ENCODE measurements at regions not wholly inside any gene's neighbourhood (a gene's known extent, or its start where the extent isn't known, plus 50 kb on each side); places are given as distances from the start of the nearest gene placed in this dataset.

DNA sequence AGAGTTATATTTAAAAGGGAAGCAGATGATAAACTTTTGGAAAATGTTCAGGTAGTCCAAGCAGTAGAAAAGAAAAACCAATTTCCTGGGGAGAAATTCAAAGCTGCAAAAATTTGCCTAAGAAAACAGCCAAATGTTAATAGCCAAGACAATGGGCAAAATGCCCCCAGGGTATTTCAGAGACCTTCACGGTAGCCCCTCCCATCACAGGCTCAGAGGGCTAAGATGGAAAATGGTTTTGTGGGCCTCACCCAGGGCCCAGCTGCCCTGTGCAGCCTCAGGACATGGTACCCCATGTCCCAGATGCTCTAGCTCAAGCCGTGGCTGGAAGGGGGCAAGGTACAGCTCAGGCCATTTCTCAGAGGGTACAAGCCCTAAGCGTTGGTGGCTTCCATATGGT is 391.0 kb downstream of the ZIC4 start:
- no peak for DNase-seq (ENCODE audit: low spot score)

DNA sequence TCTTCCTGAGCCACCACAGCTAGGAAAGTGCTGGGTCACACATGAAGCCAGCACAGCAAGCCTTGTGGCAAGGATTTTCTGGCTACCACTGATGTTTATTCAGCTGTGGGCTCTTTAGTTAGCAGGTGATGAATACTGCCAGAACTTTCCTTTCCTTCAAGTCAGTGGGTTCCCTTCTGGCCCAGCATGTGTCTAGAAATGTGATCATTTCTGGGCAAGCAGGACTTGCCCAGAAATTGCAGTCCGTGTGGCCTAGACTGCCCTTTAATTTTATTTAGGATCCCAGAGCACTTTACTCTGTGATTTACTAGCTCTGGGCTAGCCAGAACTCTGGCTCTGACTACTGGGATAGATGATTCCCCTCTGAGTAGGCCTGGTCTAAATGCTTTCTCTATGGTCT is 397.5 kb downstream of the ZIC4 start:
- DNase-seq (ENCODE audit: low spot score), result peak; percentile 55

DNA sequence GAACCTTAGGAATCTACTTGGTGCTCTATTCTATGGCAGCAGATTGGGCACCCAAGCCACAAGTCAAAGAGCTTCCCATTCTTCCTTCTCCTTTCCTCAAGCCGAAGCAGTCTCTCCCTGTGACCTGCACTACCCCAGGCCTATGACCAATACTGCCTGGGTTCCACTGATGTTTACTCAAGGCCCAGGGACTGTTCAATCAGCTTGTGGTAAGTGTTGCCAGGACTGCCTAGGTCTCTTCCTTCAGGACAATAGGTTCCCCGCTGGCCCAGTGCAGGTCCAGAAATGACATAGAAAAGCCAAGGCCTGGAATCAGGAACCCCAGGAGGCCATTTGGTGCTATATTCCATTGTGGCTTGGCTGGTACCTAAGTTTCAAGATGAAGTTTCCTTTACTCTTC is 397.9 kb downstream of the ZIC4 start:
- no peak for DNase-seq (ENCODE audit: low spot score)

DNA sequence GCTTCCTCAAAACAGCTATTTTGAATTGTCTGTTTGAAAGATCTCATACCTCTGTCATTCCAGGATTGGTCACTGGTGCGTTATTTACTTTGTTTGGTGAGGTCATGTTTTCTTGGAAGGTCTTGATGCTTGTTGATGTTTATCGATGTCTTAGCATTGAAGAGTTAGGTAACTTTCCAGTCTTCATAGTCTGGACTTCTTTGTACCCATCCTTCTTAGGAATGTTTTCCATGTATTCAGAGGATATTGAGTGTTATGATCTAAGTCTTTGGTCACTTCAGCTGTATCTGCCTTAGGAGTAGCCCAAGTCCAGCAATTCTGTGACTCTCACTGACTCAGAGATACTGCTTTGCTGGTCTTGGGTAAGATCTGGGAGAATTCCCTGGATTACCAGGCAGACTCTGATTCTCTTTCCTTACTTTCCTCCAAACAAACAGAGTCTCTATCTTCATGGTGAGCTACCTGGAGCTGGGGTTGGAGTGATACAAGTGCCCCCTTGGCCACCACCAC is 398.6 kb downstream of the ZIC4 start:
- peak; percentile 5 for DNase-seq (ENCODE audit: low spot score)

DNA sequence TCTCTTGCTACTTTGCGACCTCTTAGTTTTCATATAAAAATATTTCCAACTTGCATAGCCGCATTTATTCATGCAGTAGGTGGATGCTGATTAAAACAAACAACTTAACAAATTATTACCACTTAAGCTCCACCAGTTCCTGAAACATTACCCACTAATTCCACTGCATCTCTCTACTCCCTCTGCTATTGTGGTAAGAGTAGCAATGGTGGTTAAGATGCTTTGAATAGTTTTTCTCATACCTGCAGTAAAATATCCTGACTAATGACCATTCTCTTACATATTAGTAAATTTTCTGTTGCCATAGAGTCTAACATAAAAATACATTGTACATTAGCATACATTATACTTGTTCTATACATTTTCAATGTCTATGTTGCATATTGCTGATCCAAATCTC is 397.6 kb upstream of the PLSCR5 start:
- peak; percentile 24 for DNase-seq (ENCODE audit: low spot score)

DNA sequence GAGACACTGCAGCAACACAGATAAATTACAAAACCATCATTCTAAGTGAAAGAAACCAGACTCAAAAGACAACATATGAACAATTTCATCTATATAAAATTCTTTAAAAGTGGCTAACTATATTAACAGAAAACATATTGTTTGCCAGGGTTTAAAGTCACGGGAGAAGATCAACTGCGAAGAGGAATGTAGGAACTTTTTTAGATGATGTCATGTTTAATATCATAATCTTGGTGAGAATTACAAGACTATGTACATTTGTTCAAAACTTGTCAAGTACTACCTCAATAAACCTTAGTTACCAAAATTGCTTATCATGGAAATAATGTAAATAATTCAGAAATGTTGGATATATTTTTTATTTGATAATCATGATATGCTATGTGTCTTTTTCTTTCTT is 395.1 kb upstream of the PLSCR5 start:
- no peak for DNase-seq (ENCODE audit: low spot score)

DNA sequence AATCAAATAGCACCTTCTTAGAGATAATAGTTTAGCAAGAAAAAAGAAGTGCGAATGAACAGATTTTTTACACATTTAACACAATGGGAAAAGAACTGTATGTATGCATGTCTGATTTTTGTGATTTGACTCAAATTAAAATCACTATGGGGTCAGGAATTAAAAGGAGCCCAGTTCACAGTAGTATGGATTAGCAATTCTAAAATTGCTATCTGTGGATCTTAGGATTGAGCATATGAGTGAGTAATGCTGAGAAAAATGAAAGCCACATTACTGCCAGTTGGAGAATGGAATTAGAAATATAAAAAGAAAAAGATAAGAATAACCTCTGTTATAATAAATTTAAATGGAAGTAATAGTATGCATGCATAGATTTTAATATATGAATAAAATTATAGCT is 386.8 kb upstream of the PLSCR5 start:
- DNase-seq (ENCODE audit: low spot score), result no peak

DNA sequence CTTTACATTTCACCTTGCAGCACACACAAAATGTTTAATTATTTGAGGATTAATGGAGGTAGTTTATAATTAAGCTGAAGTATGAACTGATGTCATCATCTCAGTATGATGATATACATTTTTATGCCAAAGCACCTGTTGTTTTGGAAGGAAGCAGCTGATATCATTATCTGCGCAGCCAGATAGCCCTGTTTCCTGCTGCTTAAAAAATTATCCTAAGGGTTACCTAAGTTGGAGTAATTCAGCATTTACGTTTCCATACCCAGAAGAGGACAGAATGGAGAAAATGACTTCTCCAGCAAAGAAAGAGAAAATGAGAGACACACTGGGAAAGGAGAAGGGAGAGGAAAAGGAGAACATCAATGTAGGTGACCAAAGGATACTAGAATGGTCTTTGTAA is 370.3 kb upstream of the PLSCR5 start:
- no peak for DNase-seq (ENCODE audit: low spot score)

DNA sequence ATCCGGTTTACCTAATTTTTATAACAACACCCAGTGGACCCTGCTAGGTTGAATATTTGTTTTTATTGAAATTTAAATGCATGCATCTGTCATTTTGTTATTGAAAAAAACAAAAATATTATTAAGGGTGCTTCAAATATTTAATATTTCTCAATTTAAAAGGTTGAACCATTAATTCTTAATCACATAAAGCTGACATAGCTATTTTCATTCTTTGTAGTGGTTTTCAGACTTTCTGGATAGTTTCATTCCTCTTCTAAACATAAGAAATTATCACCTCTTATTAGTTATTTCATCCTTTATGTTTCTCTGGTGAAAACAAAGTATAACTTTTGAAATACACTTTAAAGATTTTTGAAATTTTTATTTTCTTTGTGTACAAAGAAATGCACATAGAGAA is 369.9 kb upstream of the PLSCR5 start:
- no peak for DNase-seq (ENCODE audit: low spot score)

DNA sequence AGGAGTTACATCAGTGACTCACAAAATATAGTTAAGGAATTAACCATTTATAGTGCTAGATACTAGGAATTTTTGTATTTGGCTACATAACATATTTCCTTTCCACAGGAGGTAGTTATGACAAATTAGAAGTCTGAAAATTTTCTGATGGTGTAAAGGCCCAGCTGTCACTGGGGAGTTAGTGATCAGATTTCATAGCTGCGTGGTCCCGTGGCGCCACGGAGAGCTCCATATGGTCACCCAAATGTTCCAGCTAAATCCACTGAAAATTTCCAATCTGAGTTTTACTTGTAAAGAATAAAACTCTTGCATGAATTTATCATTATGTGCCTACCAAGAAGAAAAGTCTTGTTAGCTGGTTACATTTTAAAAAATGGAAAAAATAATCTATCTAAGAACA is 368.9 kb upstream of the PLSCR5 start:
- DNase-seq (ENCODE audit: low spot score), result no peak

DNA sequence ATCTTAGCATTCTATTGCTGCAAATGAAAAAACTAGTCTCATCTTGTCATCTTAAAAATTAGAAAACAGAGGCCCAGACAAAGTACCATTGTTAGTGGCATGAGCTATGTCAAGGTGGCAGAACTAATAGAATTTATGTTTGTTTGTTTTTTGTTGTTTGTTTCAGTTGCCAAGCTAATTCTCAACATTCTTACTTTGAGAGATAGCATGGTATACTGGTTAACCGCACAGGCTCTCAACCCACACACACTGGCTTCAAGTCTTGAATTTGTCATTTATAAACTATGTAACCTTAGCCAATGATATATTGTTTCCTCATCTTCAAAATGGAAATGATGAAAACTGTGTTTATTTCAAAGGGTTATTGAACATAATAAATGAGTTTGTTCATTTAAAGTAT is 367.6 kb upstream of the PLSCR5 start:
- peak; percentile 64 for DNase-seq (ENCODE audit: low spot score)

DNA sequence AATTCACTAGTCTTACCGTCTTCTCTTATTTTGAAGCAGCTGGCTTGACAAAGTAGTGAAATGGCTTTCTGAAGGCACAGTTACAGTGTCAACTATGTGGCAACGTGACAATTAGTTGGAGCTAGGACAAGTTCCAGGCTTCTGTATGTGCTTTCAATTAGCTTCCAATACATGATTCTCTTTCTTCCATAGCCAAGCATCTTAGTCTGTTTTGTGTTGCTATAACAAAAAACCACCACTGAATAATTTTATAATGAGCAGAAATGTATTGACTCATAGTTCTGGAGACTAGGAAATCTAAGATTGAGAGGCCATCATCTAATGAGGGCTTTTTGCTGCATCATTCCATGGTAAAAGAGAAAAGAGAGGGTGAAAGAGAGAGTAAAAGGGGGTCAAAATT is 365.1 kb upstream of the PLSCR5 start:
- DNase-seq (ENCODE audit: low spot score), result peak; percentile 50

DNA sequence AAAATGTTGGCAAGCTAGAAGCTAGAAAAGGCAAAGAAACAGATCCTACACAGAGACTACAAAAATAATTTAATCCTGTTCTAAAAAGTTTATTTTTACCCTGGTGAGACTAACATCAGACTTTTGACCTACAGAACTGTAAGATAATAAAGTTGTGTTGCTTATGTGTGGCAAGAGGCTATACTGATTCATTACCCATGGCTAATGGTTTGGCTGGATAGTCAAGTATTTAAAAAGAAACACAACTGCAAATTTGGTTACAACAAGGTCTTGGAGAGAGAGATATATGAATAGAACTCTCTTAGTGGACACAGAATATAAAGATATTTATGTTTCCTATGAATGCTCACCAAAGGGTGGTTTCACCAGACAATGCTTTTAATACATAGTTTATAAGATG is 364.2 kb upstream of the PLSCR5 start:
- no peak for DNase-seq (ENCODE audit: low spot score)

DNA sequence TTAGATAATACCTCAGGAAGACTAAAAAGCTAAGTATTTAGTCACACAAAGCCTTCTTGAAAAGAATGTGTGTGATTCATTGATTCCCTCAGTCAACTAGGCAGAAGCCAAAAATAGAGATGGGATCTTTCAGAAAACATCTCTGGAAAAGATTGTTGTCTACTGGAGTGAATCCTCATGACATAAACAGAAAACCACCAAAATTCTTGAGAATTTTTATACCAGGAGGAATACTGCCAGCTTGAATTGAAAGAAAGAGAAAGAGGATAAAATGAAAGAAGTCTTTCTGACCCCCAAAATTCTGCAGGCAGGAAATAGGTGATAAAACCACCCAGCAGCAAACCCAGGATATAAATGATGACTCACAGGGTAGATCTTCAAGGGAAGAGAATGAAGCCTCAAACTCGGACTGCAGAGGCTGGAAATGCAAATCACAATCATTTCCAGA is 363.1 kb upstream of the PLSCR5 start:
- DNase-seq (ENCODE audit: low spot score), result peak; percentile 74

DNA sequence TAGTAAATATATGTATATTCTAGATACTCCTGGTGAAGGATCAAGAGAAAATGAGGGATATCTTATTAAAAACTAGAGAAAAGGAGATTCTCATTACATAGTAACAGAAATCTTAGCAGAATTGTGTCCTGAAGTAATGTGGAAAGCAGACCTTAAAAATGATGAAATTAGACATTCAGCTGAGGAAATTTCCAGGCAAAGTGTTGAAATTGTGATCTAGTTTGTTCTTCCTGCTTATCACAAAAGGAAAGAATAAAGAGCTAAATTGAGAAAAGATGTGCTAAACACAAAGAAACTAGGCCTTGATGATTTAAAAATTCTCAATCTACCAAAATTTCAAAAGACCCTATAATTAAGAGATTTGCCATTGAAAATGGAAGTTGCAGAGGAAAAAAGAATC is 362.6 kb upstream of the PLSCR5 start:
- DNase-seq (ENCODE audit: low spot score), result no peak

DNA sequence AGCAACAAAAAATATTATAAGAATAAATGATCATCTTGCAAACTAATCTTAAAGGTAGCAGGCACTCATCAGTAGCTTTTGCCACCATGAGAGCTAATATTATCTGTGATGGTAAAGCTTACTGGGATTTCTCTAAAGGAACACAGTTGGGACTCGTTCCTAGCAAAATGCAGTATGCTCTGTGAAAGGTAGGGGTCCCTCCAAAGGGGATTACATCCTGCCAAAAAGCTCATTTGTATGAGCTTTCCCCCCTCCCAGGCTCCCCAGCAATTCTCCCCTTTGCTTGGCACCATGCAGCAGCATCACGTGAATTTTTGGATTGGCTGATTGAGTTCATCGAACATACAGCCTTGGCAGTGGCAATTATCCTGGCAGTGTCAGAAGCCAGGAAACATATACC is 361.0 kb upstream of the PLSCR5 start:
- DNase-seq (ENCODE audit: low spot score), result no peak

DNA sequence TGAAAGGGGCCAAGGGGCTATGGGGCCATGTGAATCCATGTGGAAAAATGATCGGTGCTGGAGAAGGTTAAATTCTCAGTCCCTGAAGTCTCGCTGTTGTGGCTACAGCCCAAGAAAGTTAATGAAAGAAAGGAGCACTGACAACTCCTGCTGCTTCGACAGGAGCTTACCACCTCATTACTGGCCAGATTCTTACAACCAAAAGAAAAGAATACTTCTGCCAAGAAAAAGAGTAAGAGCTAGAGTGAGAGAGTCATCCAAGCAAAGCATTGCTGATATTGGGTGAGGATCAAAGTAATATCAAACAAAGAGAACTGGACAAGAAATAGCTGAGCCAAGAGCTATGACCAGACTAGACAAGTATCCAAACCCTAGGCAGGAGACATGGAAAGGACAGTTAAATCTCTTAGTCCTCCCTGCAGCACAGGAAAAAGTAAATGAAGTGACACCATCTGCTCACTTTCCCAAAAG is 348.4 kb upstream of the PLSCR5 start:
- peak; percentile 30 for DNase-seq (ENCODE audit: low spot score)

DNA sequence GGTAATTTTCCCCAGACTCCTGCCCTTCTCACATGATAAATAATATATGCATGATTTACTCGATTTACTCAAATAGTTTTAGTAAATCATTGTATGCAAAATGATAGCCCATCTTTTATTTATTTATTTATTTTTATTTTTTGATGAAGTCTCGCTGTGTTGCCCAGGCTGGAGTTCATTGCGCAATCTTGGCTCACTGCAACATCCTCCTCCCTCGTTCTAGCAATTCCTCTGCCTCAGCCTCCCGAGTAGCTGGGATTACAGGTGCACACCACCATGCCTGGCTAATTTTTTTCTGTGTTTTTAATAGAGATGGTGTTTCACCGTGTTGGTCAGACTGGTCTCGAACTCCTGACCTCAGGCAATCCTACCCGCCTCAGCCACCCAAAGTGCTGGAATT is 343.8 kb upstream of the PLSCR5 start:
- no peak for DNase-seq (ENCODE audit: low spot score)

DNA sequence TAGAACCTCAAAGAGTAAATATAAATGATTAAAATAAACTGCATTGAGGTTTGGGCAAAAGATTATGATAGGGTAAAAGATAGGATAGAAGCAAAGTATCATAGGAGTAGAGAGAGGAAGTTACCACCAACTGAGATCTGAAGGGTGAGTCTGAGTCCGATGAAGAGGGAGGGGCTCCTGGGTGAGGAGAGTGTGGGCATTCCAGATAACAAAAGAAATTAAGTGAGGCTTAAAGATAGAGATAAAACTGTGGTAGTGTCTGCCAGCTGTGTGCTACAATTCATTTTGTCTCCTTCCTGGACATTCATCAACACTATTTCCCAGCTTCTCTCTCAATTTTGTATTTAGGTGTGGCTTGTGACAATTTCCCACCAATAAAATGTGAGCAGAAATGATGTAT is 343.0 kb upstream of the PLSCR5 start:
- no peak for DNase-seq (ENCODE audit: low spot score)

DNA sequence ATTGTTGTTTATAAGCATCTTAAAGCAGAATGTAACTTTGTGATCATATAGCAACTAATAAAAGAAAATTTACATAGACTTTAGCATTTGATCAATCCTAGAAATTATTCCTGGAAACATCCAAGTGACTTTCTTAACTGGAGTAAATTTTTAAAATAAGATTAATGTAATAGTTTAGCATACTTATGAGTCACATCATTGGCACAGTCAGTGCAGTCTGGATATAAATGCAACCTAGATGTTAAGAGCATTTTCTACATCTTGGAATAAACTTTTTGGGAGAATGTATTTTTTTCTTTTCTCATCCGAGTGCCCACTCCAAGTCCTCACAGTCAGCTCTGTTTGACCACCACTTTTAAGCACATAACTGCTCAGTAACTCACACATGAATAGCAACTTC is 324.6 kb upstream of the PLSCR5 start:
- DNase-seq (ENCODE audit: low spot score), result no peak

DNA sequence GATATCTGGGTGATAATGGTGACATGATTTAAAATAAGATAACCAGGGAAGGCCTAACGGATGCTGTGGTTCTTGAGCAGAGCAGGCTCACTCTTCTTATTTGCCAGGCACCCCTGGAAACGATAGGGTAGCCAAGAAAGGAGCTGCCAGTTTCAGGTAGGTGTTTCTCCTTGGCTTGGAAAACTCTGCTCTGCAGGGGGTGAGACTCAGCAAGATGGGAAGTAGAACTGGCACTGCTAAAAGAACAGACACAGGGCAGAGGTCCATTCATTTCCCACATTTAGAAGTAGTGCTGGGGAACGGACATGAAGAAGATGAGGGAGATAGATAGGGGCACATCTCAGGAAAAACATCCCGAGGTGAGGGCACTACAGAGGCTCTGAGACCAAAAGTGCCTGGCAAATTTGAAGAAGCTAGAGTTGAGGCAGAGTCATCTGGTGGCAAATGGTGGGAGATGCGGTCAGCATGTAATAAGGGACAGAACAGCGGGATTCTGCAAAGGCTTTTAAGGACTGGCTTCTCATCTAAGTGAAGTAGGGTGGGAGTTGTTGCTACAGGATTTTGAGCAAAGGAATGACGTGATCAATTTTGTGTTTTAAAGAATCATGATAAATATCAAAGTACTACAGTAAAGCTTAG is 323.4 kb upstream of the PLSCR5 start:
- no peak for DNase-seq (ENCODE audit: low spot score)

DNA sequence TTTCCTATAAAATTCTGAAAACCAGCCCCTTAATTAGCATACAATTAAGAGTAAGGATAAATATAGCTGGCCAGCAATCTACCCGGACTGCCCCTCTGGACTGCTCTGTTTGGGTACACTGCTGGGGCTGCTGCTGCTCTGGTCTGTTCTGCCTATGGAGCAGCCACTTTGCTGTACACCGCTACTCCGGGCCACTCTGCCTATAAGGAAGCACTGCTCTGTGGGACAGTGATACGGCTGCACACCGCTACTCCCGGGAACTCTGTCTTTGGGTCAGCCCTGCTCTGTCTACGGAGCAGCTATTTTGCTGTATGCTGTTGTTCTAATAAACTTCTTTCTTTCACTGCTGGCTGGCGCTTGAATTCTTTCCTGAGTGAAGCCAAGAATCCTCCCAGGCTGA is 316.5 kb upstream of the PLSCR5 start:
- DNase-seq (ENCODE audit: low spot score), result no peak

DNA sequence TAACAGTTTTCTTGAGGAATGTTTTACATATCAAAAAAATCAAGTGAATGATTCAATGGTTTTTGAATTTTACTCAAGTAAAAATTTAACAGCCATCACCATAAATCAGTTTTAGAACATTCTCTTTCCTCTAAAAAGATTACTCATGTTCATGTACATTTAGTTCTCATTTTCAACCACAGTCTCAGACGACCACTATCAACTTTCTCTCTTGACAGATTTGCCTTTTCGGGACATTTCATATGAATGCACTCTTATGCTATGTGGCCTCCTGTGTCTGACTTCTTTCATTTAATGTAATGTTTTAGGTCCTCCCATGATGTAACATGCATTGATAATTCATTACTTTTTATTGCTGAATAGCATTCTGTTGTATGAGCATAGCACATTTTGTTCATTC is 309.3 kb upstream of the PLSCR5 start:
- DNase-seq (ENCODE audit: low spot score), result no peak

DNA sequence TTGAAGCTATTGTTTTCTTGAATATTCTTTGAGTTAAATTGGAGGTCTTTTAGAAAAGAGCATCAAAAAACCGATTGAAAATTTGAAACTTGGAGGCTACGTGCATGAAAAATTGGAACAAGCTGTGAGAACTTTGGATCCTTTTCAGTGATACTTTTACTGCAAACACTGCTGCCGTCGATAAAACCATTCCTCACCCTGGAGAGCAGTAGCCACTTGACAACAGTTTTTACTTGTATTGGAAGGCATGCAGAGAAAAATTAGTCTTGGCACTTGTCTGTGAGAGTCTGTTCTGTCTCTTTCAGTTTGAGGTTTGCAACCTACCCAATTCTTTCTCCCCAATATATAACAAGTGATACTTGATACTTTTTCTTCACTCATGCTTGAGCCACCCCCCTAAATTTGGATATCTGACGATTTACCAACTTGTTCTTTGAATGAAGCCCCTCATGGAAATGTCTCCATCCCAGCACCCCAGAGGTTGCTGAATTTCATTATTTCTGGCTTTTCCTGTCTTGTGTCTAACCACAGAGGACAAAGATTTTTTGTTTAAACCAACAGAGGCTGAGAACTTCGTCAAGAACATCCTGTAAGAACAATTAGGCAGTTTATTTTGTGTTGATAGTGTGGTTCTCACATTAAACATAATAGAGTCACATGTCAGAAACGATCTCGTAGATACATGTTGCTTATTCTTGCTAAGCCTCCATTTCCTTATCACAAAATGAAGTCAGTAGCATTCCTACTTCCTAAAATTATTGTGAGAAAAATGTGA is 307.3 kb upstream of the PLSCR5 start:
- DNase-seq (ENCODE audit: low spot score), result peak; percentile 3

Measured in AG08395 (cell line).